AG09319 (cell line): ENCODE measurements at regions not wholly inside any gene's neighbourhood (a gene's known extent, or its start where the extent isn't known, plus 50 kb on each side); places are given as distances from the start of the nearest gene placed in this dataset.

Experiments used
- DNase-seq: peaks from one replicate; pipeline ENCODE4 v3.0.0-alpha.2; 2010; ENCODE audit warnings: low read depth; ENCODE audit errors: extremely low read depth
- TF ChIP-seq, protein P1 (sequence below): IDR thresholded peaks from 2 replicates; pipeline ENCODE4 v1.5.1; 2011; ENCODE audit warnings: low read depth, mild to moderate bottlenecking, inconsistent platforms, low read length, moderate library complexity

DNA sequence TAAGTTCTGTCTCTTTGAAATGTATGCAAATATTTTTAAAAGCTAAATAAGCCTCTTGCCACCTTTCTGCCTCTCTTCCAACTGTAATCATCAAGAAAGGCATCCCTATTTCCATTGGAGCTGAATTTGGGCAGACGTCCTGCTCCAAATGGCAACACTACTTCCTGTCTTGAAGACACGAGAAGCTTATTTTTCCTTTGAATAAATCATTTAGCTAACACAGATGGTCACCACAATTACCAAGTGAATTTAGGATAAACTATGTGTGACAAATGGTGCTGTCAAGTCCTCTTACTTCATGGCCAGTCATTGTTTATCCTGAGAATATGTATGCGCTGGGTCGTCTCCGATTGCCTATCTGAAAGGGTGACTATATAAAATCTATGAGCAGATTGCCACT lies 268.0 kb downstream of the ANKRD7 start:
- TF ChIP-seq, protein P1, sequence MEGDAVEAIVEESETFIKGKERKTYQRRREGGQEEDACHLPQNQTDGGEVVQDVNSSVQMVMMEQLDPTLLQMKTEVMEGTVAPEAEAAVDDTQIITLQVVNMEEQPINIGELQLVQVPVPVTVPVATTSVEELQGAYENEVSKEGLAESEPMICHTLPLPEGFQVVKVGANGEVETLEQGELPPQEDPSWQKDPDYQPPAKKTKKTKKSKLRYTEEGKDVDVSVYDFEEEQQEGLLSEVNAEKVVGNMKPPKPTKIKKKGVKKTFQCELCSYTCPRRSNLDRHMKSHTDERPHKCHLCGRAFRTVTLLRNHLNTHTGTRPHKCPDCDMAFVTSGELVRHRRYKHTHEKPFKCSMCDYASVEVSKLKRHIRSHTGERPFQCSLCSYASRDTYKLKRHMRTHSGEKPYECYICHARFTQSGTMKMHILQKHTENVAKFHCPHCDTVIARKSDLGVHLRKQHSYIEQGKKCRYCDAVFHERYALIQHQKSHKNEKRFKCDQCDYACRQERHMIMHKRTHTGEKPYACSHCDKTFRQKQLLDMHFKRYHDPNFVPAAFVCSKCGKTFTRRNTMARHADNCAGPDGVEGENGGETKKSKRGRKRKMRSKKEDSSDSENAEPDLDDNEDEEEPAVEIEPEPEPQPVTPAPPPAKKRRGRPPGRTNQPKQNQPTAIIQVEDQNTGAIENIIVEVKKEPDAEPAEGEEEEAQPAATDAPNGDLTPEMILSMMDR, result no peak

DNA sequence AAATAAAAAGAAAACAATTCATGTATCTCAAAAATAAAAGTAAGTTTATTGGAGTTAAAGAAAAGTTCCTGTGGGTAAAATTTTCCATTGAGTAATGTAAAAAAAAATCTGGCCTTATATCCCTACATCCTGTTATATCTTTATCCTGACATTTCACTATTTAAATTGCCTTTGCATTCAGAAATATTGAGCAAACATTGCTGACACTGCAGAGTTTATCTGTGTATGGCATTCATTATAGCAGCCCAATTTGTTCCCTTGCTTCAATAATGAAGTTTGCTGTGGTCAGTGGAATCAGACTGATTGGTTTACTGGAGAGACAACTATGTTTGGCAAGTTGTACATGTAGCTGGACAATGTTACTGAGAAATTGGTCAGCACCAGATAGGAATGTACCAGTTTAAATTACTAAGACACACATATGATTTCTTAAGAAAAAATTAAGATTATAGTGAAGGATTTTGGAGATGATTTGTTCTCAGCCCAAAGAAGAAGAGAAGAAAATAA lies 271.7 kb downstream of the ANKRD7 start:
- TF ChIP-seq, protein P1, result no peak
- DNase-seq, result no peak

More for the DNA sequence above, 268.0 kb downstream of the ANKRD7 start:
- DNase-seq, result no peak

GRCh38 chr7:118502235-118502634 lies 277.7 kb downstream of the ANKRD7 start:
- no peak for DNase-seq
- TF ChIP-seq, protein P1, result no peak

GRCh38 chr7:118511146-118511545 lies 286.6 kb downstream of the ANKRD7 start:
- DNase-seq, result no peak
- TF ChIP-seq, protein P1, result no peak

DNA sequence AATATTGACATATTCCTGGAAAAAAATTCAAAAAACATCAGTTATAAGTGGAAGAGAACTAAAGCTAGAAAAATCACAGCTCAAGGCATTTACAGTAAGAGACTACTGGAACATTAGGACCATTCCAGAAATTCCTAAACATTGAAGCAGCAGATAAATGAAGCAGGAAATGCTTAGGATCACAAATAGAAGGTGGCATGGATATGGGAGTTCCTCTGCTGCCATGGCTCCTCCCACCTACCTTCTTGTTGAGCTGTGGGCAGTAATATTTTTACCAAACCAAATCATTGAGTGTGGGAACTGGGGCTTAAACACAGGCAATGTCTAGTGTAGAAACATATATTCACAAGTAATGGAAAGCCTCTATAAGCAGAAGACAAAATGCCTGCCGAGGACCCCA lies 292.8 kb downstream of the ANKRD7 start:
- DNase-seq, result no peak
- TF ChIP-seq, protein P1, result no peak

- TF ChIP-seq, protein P1, result no peak
- no peak for DNase-seq
These were observed 300.5 kb downstream of the ANKRD7 start for GRCh38 chr7:118525020-118525419.

- TF ChIP-seq, protein P1, result no peak
- no peak for DNase-seq
These were observed 307.1 kb downstream of the ANKRD7 start for GRCh38 chr7:118531566-118531965.
